ENCODE measurements at regions not wholly inside any gene's neighbourhood (a gene's known extent, or its start where the extent isn't known, plus 50 kb on each side); places are given as distances from the start of the nearest gene placed in this dataset.

GRCh38 chr4:16993956-16994840 lies 95.8 kb upstream of the LDB2 start:
- Histone ChIP-seq H3K27ac (ENCODE audit: low read depth in 1 of 2, low read length in 2 of 2) (no peak overlapping the region), H3K27me3 (ENCODE audit: control insufficient read depth in 1 of 2, insufficient read depth in 2 of 2, low read length in 2 of 2) (peaks cover 0 to 2% of the 10 kb centered on the region in 2 experiments), H3K36me3 (ENCODE audit: insufficient read depth, low read length) (no peaks in the 10 kb centered on the region), H3K4me3 (ENCODE audit: low read length) (no peak overlapping the region), H3K4me1 (ENCODE audit: insufficient read depth, low read length) (no peaks in the 10 kb centered on the region), H3K9me3 (ENCODE audit: control insufficient read depth in 1 of 2, insufficient read depth in 1 of 2, low read length in 2 of 2) (no peaks in the 10 kb centered on the region)
- Mint-ChIP-seq H3K4me3 (no peak overlapping the region), H3K4me1 (ENCODE audit: low read depth) (no peaks in the 10 kb centered on the region), H3K27ac (no peak overlapping the region), H3K9me3 (no peaks in the 10 kb centered on the region), H3K27me3 (no peaks in the 10 kb centered on the region), H3K36me3 (ENCODE audit: low read depth) (no peaks in the 10 kb centered on the region)
- no peak for ATAC-seq (ENCODE audit: poor library complexity)
- intact Hi-C loops (cut with DNase I, micrococcal nuclease) = no loop called here
- no peak for TF ChIP-seq CTCF (IDR thresholded peaks at IDR 0.05)
- CTCF ChIA-PET = no interaction called here
- DNase-seq = no peak
- POLR2A ChIA-PET = no interaction called here

GRCh38 chr4:16992566-16993225 lies 94.3 kb upstream of the LDB2 start:
- Histone ChIP-seq H3K27me3 (ENCODE audit: control insufficient read depth in 1 of 2, insufficient read depth in 2 of 2, low read length in 2 of 2) (peaks cover 0 to 2% of the 10 kb centered on the region in 2 experiments), H3K36me3 (ENCODE audit: insufficient read depth, low read length) (no peaks in the 10 kb centered on the region), H3K4me3 (ENCODE audit: low read length) (no peak overlapping the region), H3K9me3 (ENCODE audit: control insufficient read depth in 1 of 2, insufficient read depth in 1 of 2, low read length in 2 of 2) (no peaks in the 10 kb centered on the region), H3K4me1 (ENCODE audit: insufficient read depth, low read length) (no peaks in the 10 kb centered on the region), H3K27ac (ENCODE audit: low read depth in 1 of 2, low read length in 2 of 2) (no peak overlapping the region)
- no peaks in the 10 kb centered on the region for H3K27me3 Mint-ChIP-seq
- H3K4me1 Mint-ChIP-seq (ENCODE audit: low read depth) = no peaks in the 10 kb centered on the region
- H3K4me3 Mint-ChIP-seq = no peak overlapping the region
- TF ChIP-seq CTCF (IDR thresholded peaks at IDR 0.05) = no peak
- CTCF ChIA-PET = no interaction called here
- POLR2A ChIA-PET = no interaction called here
- no peak for ATAC-seq (ENCODE audit: poor library complexity)
- no peak for DNase-seq
- H3K27ac Mint-ChIP-seq = no peak overlapping the region
- no peaks in the 10 kb centered on the region for H3K9me3 Mint-ChIP-seq
- intact Hi-C loops (cut with DNase I, micrococcal nuclease) = no loop called here
- H3K36me3 Mint-ChIP-seq (ENCODE audit: low read depth) = no peaks in the 10 kb centered on the region

DNA sequence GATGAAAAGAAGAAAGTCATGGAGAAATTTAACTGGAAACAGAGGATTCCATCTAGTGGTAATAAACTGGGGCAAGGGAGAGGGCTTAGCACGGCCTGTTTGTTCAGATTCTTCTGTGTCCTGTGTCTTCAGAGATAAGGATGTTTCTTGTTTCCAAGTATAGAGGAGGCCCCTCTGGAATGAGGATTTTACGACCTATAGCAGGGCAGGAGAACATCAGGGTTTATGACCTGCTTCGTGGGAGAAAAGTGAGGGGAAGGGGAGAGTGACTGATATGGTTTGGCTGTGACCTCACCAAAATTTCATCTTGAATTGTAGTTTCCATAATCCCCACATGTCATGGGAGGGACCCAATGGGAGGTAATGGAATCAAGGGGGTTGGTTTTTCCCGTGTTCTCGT lies 93.0 kb upstream of the LDB2 start:
- H3K27ac Mint-ChIP-seq = no peak overlapping the region
- Histone ChIP-seq H3K27me3 (ENCODE audit: control insufficient read depth in 1 of 2, insufficient read depth in 2 of 2, low read length in 2 of 2) (peaks cover 0 to 4% of the 10 kb centered on the region in 2 experiments), H3K36me3 (ENCODE audit: insufficient read depth, low read length) (no peaks in the 10 kb centered on the region), H3K4me1 (ENCODE audit: insufficient read depth, low read length) (no peaks in the 10 kb centered on the region), H3K9me3 (ENCODE audit: control insufficient read depth in 1 of 2, insufficient read depth in 1 of 2, low read length in 2 of 2) (no peaks in the 10 kb centered on the region), H3K27ac (ENCODE audit: low read depth in 1 of 2, low read length in 2 of 2) (no peak overlapping the region), H3K4me3 (ENCODE audit: low read length) (no peak overlapping the region)
- ATAC-seq (ENCODE audit: poor library complexity) (no peak), DNase-seq (no peak)
- no peaks in the 10 kb centered on the region for H3K9me3 Mint-ChIP-seq
- TF ChIP-seq CTCF (IDR thresholded peaks at IDR 0.05) = no peak
- H3K4me1 Mint-ChIP-seq (ENCODE audit: low read depth) = no peaks in the 10 kb centered on the region
- ChIA-PET CTCF (no interaction called here), POLR2A (no interaction called here)
- intact Hi-C loops (cut with DNase I, micrococcal nuclease) = no loop called here
- H3K27me3 Mint-ChIP-seq = no peaks in the 10 kb centered on the region
- H3K36me3 Mint-ChIP-seq (ENCODE audit: low read depth) = no peaks in the 10 kb centered on the region
- no peak overlapping the region for H3K4me3 Mint-ChIP-seq

All from CD4-positive, alpha-beta T cell (primary cell).